Neural progenitor cell (in vitro differentiated cells): ENCODE measurements at regions not wholly inside any gene's neighbourhood (a gene's known extent, or its start where the extent isn't known, plus 50 kb on each side); places are given as distances from the start of the nearest gene placed in this dataset.

Experiments
- DNase-seq: peaks from one replicate; pipeline ENCODE4 v3.0.0-alpha.2; 2016; ENCODE audit warnings: low spot score
- H2AFZ ChIP-seq: fragments of 200-600 bp; sonication (generic); replicated peaks from 2 replicates; pipeline ENCODE4 v1.6.1; 2016; ENCODE audit warnings: antibody characterized with exemption
- H3F3A ChIP-seq: fragments of 200-600 bp; sonication (generic); 2 replicates; pipeline ENCODE4 v1.6.1; 2016; ENCODE audit warnings: antibody characterized with exemption, low read depth
- H3K27ac ChIP-seq: fragments of 200-600 bp; sonication (generic); 2 replicates; pipeline ENCODE4 v1.5.1; 2016; ENCODE audit warnings: mild to moderate bottlenecking
- H3K27me3 ChIP-seq: fragments of 200-600 bp; sonication (generic); 2 replicates; pipeline ENCODE4 v1.6.1; 2016; ENCODE audit warnings: mild to moderate bottlenecking, moderate library complexity
- H3K36me3 ChIP-seq: fragments of 200-600 bp; sonication (generic); 2 replicates; pipeline ENCODE4 v1.5.1; 2016
- H3K4me1 ChIP-seq: fragments of 200-600 bp; sonication (generic); 2 replicates; pipeline ENCODE4 v1.6.1; 2016; ENCODE audit warnings: mixed run types
- H3K4me2 ChIP-seq: fragments of 200-600 bp; sonication (generic); 2 replicates; pipeline ENCODE4 v1.6.1; 2016
- H3K4me3 ChIP-seq: fragments of 200-600 bp; sonication (generic); 2 replicates; pipeline ENCODE4 v1.5.1; 2016
- H3K79me2 ChIP-seq: fragments of 200-600 bp; sonication (generic); 2 replicates; pipeline ENCODE4 v1.6.1; 2016; ENCODE audit warnings: low read depth
- H3K9ac ChIP-seq: fragments of 200-600 bp; sonication (generic); 2 replicates; pipeline ENCODE4 v1.6.1; 2016
- H3K9me3 ChIP-seq: fragments of 200-600 bp; sonication (generic); 2 replicates; pipeline ENCODE4 v1.5.1; 2016; ENCODE audit warnings: low read depth
- H4K20me1 ChIP-seq: fragments of 200-600 bp; sonication (generic); 2 replicates; pipeline ENCODE4 v1.6.1; 2016; ENCODE audit warnings: low read depth
- H3K27ac Mint-ChIP-seq: 3 replicates; pipeline ENCODE4 v1.8.0; 2021; ENCODE audit warnings: mixed read lengths
- H3K27me3 Mint-ChIP-seq: 2 replicates; pipeline ENCODE4 v1.8.0; 2022; ENCODE audit warnings: low read depth, mild to moderate bottlenecking, inconsistent platforms, moderate library complexity, mixed read lengths; ENCODE audit not compliant: insufficient read depth
- H3K36me3 Mint-ChIP-seq: 3 replicates; pipeline ENCODE4 v1.8.0; 2021; ENCODE audit warnings: mixed read lengths
- H3K4me1 Mint-ChIP-seq: 3 replicates; pipeline ENCODE4 v1.8.0; 2021; ENCODE audit warnings: mixed read lengths
- H3K4me3 Mint-ChIP-seq: 3 replicates; pipeline ENCODE4 v1.8.0; 2021; ENCODE audit warnings: mild to moderate bottlenecking, moderate library complexity, mixed read lengths
- H3K9me3 Mint-ChIP-seq: 3 replicates; pipeline ENCODE4 v1.8.0; 2020; ENCODE audit warnings: mixed read lengths
- CTCF ChIP-seq: fragments of 200-600 bp; sonication (generic); IDR thresholded peaks from 2 replicates; pipeline ENCODE4 v1.5.1; 2017; ENCODE audit warnings: antibody characterized with exemption, mild to moderate bottlenecking
- EZH2 ChIP-seq: fragments of 200-600 bp; sonication (generic); IDR thresholded peaks from 2 replicates; pipeline ENCODE4 v1.6.1; 2017; ENCODE audit warnings: antibody characterized with exemption, mild to moderate bottlenecking, moderate library complexity
- EZH2phosphoT487 ChIP-seq: fragments of 200-600 bp; sonication (generic); IDR thresholded peaks from 2 replicates; pipeline ENCODE4 v1.6.1; 2017; ENCODE audit warnings: antibody characterized with exemption

- H3K27ac ChIP-seq, result no peak overlapping the region
- no peak for DNase-seq
- no peaks in the 10 kb centered on the region for H3K36me3 ChIP-seq
- H2AFZ ChIP-seq, result no peak overlapping the region
- Mint-ChIP-seq H3K36me3 (no peaks in the 10 kb centered on the region), H3K27ac (no peak overlapping the region), H3K4me1 (peaks cover 35% of the 10 kb centered on the region), H3K27me3 (no peaks in the 10 kb centered on the region), H3K9me3 (peaks cover 3% of the 10 kb centered on the region), H3K4me3 (no peak overlapping the region)
- no peak for TF ChIP-seq CTCF
- TF ChIP-seq EZH2, result no peak
- TF ChIP-seq EZH2phosphoT487, result no peak
- H3K4me1 ChIP-seq, result peaks cover 11% of the 10 kb centered on the region
- H3K4me3 ChIP-seq, result no peak overlapping the region
- peaks cover 8% of the 10 kb centered on the region for H3K9me3 ChIP-seq
- H4K20me1 ChIP-seq, result no peaks in the 10 kb centered on the region
- H3K79me2 ChIP-seq, result no peaks in the 10 kb centered on the region
- no peak overlapping the region for H3K4me2 ChIP-seq
- H3K9ac ChIP-seq, result no peak overlapping the region
- no peaks in the 10 kb centered on the region for H3F3A ChIP-seq
- no peaks in the 10 kb centered on the region for H3K27me3 ChIP-seq
Observed at GRCh38 chrX:110588164-110588563, 207.5 kb downstream of the CHRDL1 start.

- H3K79me2 ChIP-seq, result no peaks in the 10 kb centered on the region
- Mint-ChIP-seq H3K27me3 (no peaks in the 10 kb centered on the region), H3K4me1 (peaks cover 31% of the 10 kb centered on the region), H3K36me3 (no peaks in the 10 kb centered on the region), H3K9me3 (no peaks in the 10 kb centered on the region), H3K4me3 (no peak overlapping the region), H3K27ac (no peak overlapping the region)
- H3K36me3 ChIP-seq, result no peaks in the 10 kb centered on the region
- no peak for DNase-seq
- no peaks in the 10 kb centered on the region for H3F3A ChIP-seq
- no peaks in the 10 kb centered on the region for H4K20me1 ChIP-seq
- H3K4me1 ChIP-seq, result peaks cover 7% of the 10 kb centered on the region
- no peak overlapping the region for H3K4me3 ChIP-seq
- no peak for TF ChIP-seq EZH2phosphoT487
- TF ChIP-seq CTCF, result no peak
- no peak for TF ChIP-seq EZH2
- no peak overlapping the region for H3K4me2 ChIP-seq
- peaks cover 8% of the 10 kb centered on the region for H3K9me3 ChIP-seq
- H2AFZ ChIP-seq, result no peak overlapping the region
- no peak overlapping the region for H3K27ac ChIP-seq
- H3K27me3 ChIP-seq, result no peaks in the 10 kb centered on the region
- H3K9ac ChIP-seq, result no peak overlapping the region
Observed at GRCh38 chrX:110588853-110589252, 206.8 kb downstream of the CHRDL1 start.

- TF ChIP-seq EZH2 (no peak), EZH2phosphoT487 (no peak), CTCF (no peak)
- DNase-seq, result no peak
- Mint-ChIP-seq H3K36me3 (peaks cover 8% of the 10 kb centered on the region), H3K9me3 (peaks cover 27% of the 10 kb centered on the region), H3K27me3 (peaks cover 2% of the 10 kb centered on the region), H3K4me3 (no peak overlapping the region), H3K27ac (no peak overlapping the region), H3K4me1 (peaks cover 3% of the 10 kb centered on the region)
- no peaks in the 10 kb centered on the region for H3K27me3 ChIP-seq
- peaks cover 11% of the 10 kb centered on the region for H3K9me3 ChIP-seq
- H4K20me1 ChIP-seq, result no peaks in the 10 kb centered on the region
- no peak overlapping the region for H3K4me3 ChIP-seq
- H3K36me3 ChIP-seq, result no peaks in the 10 kb centered on the region
- no peaks in the 10 kb centered on the region for H3F3A ChIP-seq
- peak overlapping the region; percentile 76 for H2AFZ ChIP-seq
- no peak overlapping the region for H3K9ac ChIP-seq
- no peaks in the 10 kb centered on the region for H3K4me1 ChIP-seq
- no peak overlapping the region for H3K4me2 ChIP-seq
- H3K79me2 ChIP-seq, result no peaks in the 10 kb centered on the region
- H3K27ac ChIP-seq, result no peak overlapping the region
Observed at GRCh38 chrX:110600745-110601310, 194.8 kb downstream of the CHRDL1 start.
